ENCODE measurements at regions not wholly inside any gene's neighbourhood (a gene's known extent, or its start where the extent isn't known, plus 50 kb on each side); places are given as distances from the start of the nearest gene placed in this dataset.

- DNase-seq (ENCODE audit: low read depth) (peak; percentile 53), FAIRE-seq (no peak)
- H3K27me3 ChIP-seq (ENCODE audit: control insufficient read depth, insufficient read depth, low read length): no peaks in the 10 kb centered on the region
- TF ChIP-seq CTCF (IDR thresholded peaks at IDR 0.05; ENCODE audit: insufficient read depth, low read length, severe bottlenecking): no peak
- no peak overlapping the region for H3K4me3 ChIP-seq (ENCODE audit: low read depth, low read length)
- no peaks in the 10 kb centered on the region for H3K36me3 ChIP-seq (ENCODE audit: control insufficient read depth, insufficient read depth, low read length)
These were observed 196.4 kb upstream of the GMDS start for GRCh38 chr6:2441601-2442475.

- no peaks in the 10 kb centered on the region for H3K36me3 ChIP-seq (ENCODE audit: control insufficient read depth, insufficient read depth, low read length)
- FAIRE-seq: no peak
- H3K27me3 ChIP-seq (ENCODE audit: control insufficient read depth, insufficient read depth, low read length): no peaks in the 10 kb centered on the region
- DNase-seq (ENCODE audit: low read depth): no peak
- no peak overlapping the region for H3K4me3 ChIP-seq (ENCODE audit: low read depth, low read length)
- no peak for TF ChIP-seq CTCF (IDR thresholded peaks at IDR 0.05; ENCODE audit: insufficient read depth, low read length, severe bottlenecking)
These were observed 195.1 kb upstream of the GMDS start for GRCh38 chr6:2440516-2440915.

GRCh38 chr6:2439632-2440031 is 194.2 kb upstream of the GMDS start:
- FAIRE-seq (no peak), DNase-seq (ENCODE audit: low read depth) (no peak)
- no peaks in the 10 kb centered on the region for H3K36me3 ChIP-seq (ENCODE audit: control insufficient read depth, insufficient read depth, low read length)
- no peaks in the 10 kb centered on the region for H3K27me3 ChIP-seq (ENCODE audit: control insufficient read depth, insufficient read depth, low read length)
- TF ChIP-seq CTCF (IDR thresholded peaks at IDR 0.05; ENCODE audit: insufficient read depth, low read length, severe bottlenecking): no peak
- no peak overlapping the region for H3K4me3 ChIP-seq (ENCODE audit: low read depth, low read length)

GRCh38 chr6:2439082-2439481 is 193.7 kb upstream of the GMDS start:
- no peak for FAIRE-seq
- Histone ChIP-seq H3K36me3 (ENCODE audit: control insufficient read depth, insufficient read depth, low read length) (no peaks in the 10 kb centered on the region), H3K4me3 (ENCODE audit: low read depth, low read length) (no peak overlapping the region), H3K27me3 (ENCODE audit: control insufficient read depth, insufficient read depth, low read length) (no peaks in the 10 kb centered on the region)
- no peak for TF ChIP-seq CTCF (IDR thresholded peaks at IDR 0.05; ENCODE audit: insufficient read depth, low read length, severe bottlenecking)
- DNase-seq (ENCODE audit: low read depth): no peak

GRCh38 chr6:2436410-2437154 is 191.2 kb upstream of the GMDS start:
- Histone ChIP-seq H3K4me3 (ENCODE audit: low read depth, low read length) (no peak overlapping the region), H3K36me3 (ENCODE audit: control insufficient read depth, insufficient read depth, low read length) (no peaks in the 10 kb centered on the region), H3K27me3 (ENCODE audit: control insufficient read depth, insufficient read depth, low read length) (no peaks in the 10 kb centered on the region)
- DNase-seq (ENCODE audit: low read depth) (no peak), FAIRE-seq (no peak)
- no peak for TF ChIP-seq CTCF (IDR thresholded peaks at IDR 0.05; ENCODE audit: insufficient read depth, low read length, severe bottlenecking)
